HEK293 (cell line): ENCODE measurements at regions not wholly inside any gene's neighbourhood (a gene's known extent, or its start where the extent isn't known, plus 50 kb on each side); places are given as distances from the start of the nearest gene placed in this dataset.

Experiments used
- CTCF ChIP-seq: fragments of 450-650 bp; formaldehyde crosslinking; IDR thresholded peaks from 2 replicates; pipeline ENCODE4 v1.5.1; 2016; ENCODE audit warnings: missing biosample characterization, missing genetic modification characterization
- ELK4 ChIP-seq: IDR thresholded peaks from 2 replicates; pipeline ENCODE4 v1.6.1; 2011; ENCODE audit warnings: mild to moderate bottlenecking, low read depth, low read length, borderline replicate concordance
- ZNF184 ChIP-seq: fragments of 450-650 bp; IDR thresholded peaks from 2 replicates; pipeline ENCODE4 v1.5.1; 2018; ENCODE audit warnings: missing biosample characterization, mild to moderate bottlenecking, missing genetic modification characterization
- ZNF350 ChIP-seq: fragments of 450-650 bp; formaldehyde crosslinking; IDR thresholded peaks from 2 replicates; pipeline ENCODE4 v1.5.0; 2017; ENCODE audit warnings: missing biosample characterization, mild to moderate bottlenecking, missing genetic modification characterization
- ZNF558 ChIP-seq: fragments of 450-650 bp; formaldehyde crosslinking; IDR thresholded peaks from 2 replicates; pipeline ENCODE4 v1.5.1; 2016; ENCODE audit warnings: missing biosample characterization, missing genetic modification characterization
- ZNF626 ChIP-seq: fragments of 450-650 bp; sonication (Bioruptor Pico); formaldehyde crosslinking; IDR thresholded peaks from 2 replicates; pipeline ENCODE4 v1.5.1; 2018; ENCODE audit warnings: missing biosample characterization, missing genetic modification characterization, inconsistent platforms

GRCh38 chr12:97713270-97713669, 250.7 kb downstream of the RMST start:
- TF ChIP-seq ELK4 (no peak), CTCF (tag by site-specific recombination) (no peak), ZNF626 (tag by site-specific recombination) (no peak), ZNF350 (no peak), ZNF184 (tag by site-specific recombination) (no peak), ZNF558 (tag by site-specific recombination) (no peak)
